ENCODE measurements at regions not wholly inside any gene's neighbourhood (a gene's known extent, or its start where the extent isn't known, plus 50 kb on each side); places are given as distances from the start of the nearest gene placed in this dataset.

GRCh38 chr10:31647861-31648260 is 280.8 kb downstream of the ARHGAP12 start:
- no peak for DNase-seq (ENCODE audit: low spot score)
- no peak for ATAC-seq

- ATAC-seq (no peak), DNase-seq (ENCODE audit: low spot score) (no peak)
These were observed 282.1 kb downstream of the ARHGAP12 start for GRCh38 chr10:31646519-31646918.

- ATAC-seq (no peak), DNase-seq (ENCODE audit: low spot score) (no peak)
These were observed 282.8 kb downstream of the ARHGAP12 start for GRCh38 chr10:31645786-31646185.

DNA sequence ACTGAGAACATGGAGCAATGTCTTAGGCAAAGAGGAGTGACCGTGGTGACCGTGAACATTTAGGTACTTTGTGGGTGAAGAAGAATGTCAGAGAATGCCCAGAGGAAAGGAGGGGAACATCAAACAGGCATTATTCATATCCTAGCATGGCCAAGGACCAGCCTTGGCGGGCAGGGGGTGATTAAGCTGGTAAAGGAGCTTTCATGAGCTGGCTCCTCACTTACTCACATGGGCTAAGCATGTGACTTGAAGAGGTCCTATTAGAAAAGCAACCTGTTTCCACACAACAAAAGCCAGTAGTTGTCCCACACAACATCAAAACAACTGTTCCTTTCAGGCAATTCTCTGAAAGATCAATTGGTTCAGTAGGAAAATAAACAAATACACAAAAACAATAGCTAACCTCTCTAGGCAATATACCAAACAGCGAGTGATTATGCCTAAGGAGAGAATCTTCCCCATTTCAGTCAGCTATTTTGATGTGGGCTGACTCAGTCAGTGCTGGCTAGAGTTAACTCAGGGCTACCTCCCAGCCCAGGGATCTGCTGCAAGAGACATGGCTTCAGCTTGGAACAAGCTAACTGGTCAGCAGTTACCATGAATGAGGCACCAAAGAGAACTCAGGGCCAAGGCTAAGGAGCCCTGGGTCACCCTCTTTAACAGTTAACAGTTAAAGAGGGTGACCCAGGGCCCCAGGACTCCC is 283.5 kb downstream of the ARHGAP12 start:
- DNase-seq (ENCODE audit: low spot score): no peak
- no peak for ATAC-seq

DNA sequence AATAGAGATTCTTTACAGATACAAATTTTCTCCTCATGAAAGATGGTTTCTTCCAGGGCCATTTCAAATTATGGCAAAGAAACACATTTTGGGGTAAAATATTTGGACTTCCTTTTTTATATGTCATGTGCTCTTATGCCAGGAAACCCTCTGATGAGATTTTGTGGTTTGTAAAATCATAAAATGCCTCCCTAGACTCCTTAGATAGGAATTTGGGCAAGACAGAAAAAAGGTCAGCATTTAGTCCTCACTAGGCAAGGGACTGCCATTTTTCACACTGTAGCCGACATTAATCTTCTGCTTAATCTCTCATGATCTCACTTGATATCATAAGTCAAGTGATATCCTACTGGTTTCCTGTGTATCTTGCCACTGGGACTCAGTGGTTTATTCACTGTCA is 286.4 kb downstream of the ARHGAP12 start:
- no peak for DNase-seq (ENCODE audit: low spot score)

GRCh38 chr10:31635415-31636065 is 293.1 kb downstream of the ARHGAP12 start:
- no peak for ATAC-seq
- DNase-seq (ENCODE audit: low spot score): no peak

More for the DNA sequence above, 286.4 kb downstream of the ARHGAP12 start:
- ATAC-seq: no peak

GRCh38 chr10:31635009-31635408 is 293.6 kb downstream of the ARHGAP12 start:
- no peak for DNase-seq (ENCODE audit: low spot score)

DNA sequence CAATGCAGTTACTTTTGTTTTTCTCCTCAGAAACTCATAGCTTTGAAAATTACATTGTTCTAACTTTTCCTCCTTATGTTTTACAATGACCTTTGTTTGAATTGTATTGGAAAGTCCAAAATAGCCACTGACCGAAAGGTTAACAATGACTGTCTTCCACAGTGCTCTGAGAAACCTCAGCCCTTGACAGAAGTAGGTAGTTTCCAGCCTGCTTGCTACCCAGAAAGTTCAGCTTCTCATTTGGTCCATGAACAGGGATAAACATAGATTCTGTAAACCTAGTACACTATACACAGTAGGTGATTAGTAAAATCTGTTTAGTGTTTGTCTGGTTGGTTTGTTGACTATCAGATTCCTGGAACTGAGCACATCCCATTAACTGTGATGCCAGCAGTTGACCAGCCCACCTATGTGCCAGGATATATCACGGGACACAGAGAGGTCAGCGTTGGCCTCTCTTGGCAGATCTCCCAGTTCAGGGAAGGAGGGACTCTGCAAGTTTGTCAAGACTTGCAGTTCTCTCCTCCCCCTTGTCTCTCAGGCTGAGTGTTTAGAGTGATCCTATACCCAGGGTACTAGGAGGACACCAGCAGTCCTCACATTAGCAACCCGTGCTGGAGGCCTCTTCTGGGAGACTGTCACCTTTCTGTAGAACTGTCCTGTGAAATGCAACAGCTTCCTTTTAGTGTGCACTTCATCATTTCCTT is 297.6 kb downstream of the ARHGAP12 start:
- ATAC-seq (peak; percentile 63), DNase-seq (ENCODE audit: low spot score) (no peak)

More at GRCh38 chr10:31635009-31635408, 293.6 kb downstream of the ARHGAP12 start:
- no peak for ATAC-seq

GRCh38 chr10:31625566-31625965 is 303.1 kb downstream of the ARHGAP12 start:
- ATAC-seq: no peak
- DNase-seq (ENCODE audit: low spot score): no peak

DNA sequence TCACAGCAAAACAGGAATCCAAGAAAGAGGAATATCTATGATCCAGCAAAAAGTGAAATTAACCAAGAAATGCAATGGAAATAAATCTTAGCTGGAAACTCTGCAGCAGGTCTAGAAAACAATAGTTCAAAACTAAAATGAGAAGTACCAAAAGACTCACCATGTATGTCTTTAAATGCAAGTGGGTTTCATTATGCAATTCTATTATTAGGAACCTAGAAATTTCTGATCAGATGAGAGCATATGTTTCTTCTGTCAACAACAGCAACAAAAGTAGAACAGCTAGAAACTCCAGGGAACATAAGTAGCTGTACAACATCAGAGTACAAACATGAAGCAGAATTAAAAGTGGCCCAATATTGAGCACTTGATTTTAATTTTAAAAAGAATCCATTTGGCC is 304.0 kb downstream of the ARHGAP12 start:
- DNase-seq (ENCODE audit: low spot score) (no peak), ATAC-seq (no peak)

GRCh38 chr10:31623947-31624346 is 304.7 kb downstream of the ARHGAP12 start:
- DNase-seq (ENCODE audit: low spot score): no peak
- ATAC-seq: no peak

DNA sequence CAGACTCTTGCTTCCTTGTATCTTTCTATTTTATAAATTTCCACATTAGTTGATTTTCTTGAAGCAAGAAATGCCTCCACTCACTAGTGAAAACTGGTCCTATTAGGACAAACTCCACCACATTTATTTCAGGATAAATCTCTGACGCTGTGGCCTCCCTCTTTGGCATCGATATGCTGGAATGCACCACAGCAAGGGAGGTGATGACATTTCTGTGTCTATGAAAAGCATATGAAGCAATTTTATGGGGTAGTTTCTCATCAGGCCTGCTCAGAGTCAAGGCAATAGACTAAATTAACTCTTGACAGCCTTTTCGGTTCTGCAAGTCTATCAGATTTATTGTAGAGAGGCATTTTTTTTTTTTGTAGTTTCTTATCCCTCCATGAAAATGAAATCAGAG is 304.4 kb downstream of the ZEB1 start:
- no peak for ATAC-seq

DNA sequence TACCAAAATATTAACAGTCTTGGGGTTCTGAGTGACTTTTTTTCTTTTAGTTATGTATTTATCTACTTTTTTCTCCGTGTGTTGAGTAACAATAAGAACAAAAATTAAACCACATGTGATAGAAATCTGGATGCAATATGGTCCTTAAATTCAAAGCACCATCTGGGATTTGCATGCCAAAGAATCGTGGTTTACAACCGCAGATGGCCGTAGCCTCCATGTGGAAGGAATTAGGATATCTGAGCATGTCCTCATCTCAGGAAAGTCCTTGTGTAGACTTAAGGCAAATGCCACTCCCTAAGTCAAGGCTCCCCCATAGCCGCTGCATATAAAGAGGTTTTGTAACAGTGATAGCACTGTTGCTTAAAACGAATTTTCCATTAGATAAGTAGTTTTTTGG is 304.0 kb downstream of the ZEB1 start:
- ATAC-seq: no peak
- no peak for DNase-seq (ENCODE audit: low spot score)

More for the DNA sequence above, 304.4 kb downstream of the ZEB1 start:
- DNase-seq (ENCODE audit: low spot score): no peak

DNA sequence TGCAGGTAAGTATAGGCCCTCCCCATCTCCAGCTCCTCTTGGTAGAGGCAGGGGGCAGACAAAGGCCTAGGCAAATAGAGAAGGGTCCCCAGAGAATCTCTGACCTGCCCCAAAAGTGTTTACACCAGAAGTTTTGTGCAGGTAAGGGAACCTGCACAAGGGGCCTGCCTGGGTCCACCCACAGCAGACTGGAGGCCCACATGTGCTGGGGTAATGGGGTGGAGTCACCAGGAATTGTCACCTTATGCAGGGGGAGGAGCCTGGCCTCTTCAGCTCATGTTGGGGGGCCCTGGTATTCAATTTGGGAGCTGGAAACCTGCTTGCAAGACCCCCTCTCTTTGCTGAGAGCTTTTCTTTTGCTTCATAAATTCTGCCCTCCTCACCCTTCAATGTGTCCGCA is 302.7 kb downstream of the ZEB1 start:
- DNase-seq (ENCODE audit: low spot score) (no peak), ATAC-seq (no peak)

GRCh38 chr10:31620226-31621151 is 301.5 kb downstream of the ZEB1 start:
- ATAC-seq: peak; percentile 36
- no peak for DNase-seq (ENCODE audit: low spot score)

GRCh38 chr10:31619531-31620061 is 300.6 kb downstream of the ZEB1 start:
- ATAC-seq: peak; percentile 47
- no peak for DNase-seq (ENCODE audit: low spot score)

DNA sequence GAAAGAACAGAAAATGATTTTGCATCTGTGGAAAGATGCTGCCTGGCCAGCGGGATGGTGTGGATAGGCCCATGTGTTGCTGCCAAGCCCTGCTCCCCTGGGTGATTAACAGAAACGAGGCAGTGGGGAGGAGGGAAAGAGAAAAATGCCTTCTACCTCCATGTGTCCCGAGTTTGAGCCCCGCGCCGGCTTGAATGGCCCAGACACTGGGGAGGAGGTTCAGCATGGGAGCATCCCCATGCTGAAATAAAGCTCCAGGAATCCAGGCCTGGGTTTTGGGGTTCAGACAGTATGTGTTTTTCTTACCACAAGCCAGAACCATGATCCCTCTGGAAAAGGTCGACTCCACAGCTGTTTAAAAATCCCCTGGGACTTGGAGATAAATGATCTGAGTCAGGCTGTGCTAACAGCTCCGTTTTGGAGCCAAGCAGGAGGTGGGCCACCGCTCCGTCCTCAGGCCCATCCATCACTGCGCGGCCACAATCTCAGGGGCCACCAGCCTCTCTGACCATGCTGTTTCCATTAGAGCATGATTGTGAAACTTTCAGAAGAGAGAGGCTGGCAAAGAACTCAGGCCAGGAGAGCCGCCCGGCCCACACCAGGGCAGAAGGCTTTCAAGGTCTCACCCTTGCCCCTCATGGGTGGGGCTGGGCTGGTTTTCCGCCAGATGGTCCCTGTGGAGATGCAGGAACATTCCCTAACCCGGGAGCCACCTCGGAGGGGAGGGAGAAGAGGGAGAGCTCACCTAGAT is 299.7 kb downstream of the ZEB1 start:
- DNase-seq (ENCODE audit: low spot score): no peak
- ATAC-seq: no peak

- ATAC-seq (no peak), DNase-seq (ENCODE audit: low spot score) (no peak)
These were observed 298.7 kb downstream of the ZEB1 start for GRCh38 chr10:31617757-31618156.

DNA sequence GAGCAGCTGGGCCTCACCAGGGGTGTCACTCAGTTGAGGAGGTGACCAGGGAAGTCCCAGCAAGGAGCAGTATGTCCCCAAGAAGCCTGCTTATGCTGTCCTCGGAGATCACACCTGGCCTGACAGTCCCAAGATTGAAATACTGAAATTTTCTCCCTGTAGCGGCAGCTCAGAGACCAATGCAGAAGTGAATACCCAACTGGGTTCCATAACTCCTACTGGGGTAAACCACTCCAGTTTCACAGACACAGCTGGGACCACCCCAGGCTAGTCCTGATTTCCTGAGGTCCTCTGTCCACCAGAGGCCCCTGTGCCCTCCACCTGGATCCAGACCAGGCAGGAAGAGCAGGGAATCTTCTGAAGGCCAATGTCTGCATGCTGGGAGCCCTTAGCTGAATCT is 298.1 kb downstream of the ZEB1 start:
- DNase-seq (ENCODE audit: low spot score): no peak
- ATAC-seq: no peak

GRCh38 chr10:31615129-31615528 is 296.1 kb downstream of the ZEB1 start:
- DNase-seq (ENCODE audit: low spot score): no peak

More at GRCh38 chr10:31615129-31615528, 296.1 kb downstream of the ZEB1 start:
- no peak for ATAC-seq

All from left lobe of liver (tissue), 2 donors.